ENCODE measurements at regions not wholly inside any gene's neighbourhood (a gene's known extent, or its start where the extent isn't known, plus 50 kb on each side); places are given as distances from the start of the nearest gene placed in this dataset.

DNA sequence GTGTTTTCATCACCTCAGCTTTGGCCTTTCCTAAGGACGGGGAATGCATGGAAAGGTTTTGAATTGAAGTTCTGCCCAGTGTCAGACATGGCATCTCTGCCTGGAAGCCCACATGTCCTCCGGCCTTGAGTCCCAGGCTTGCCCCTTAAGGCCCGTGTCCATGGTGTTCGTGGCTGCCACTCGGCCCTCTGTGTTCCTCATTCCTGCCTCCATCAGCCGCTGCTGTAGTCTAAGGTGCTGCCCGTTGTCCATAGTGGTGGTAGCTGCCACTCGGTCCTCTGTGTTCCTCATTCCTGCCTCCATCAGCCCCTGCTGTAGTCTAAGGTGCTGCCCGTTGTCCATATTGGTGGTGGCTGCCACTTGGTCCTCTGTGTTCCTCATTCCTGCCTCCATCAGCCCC is 180.7 kb upstream of the SHH start:
- no peak for DNase-seq (ENCODE audit: low spot score)
- Histone ChIP-seq H3K27ac (no peak overlapping the region), H3K4me3 (no peak overlapping the region), H3K9me3 (ENCODE audit: low read depth) (no peaks in the 10 kb centered on the region), H3K4me1 (ENCODE audit: insufficient read depth) (no peaks in the 10 kb centered on the region), H3K4me2 (no peak overlapping the region), H3K9me2 (replicated peaks; ENCODE audit: insufficient read depth) (no peaks in the 10 kb centered on the region), H3K79me2 (no peaks in the 10 kb centered on the region), H2AFZ (no peak overlapping the region), H4K20me1 (ENCODE audit: insufficient read depth, poor library complexity, severe bottlenecking) (no peaks in the 10 kb centered on the region), H3K36me3 (replicated peaks; ENCODE audit: insufficient read depth, low read depth) (no peaks in the 10 kb centered on the region), H3K27me3 (no peaks in the 10 kb centered on the region)
- TF ChIP-seq EZH2 (IDR thresholded peaks at IDR 0.05; ENCODE audit: borderline replicate concordance) (no peak), EZH2phosphoT487 (IDR thresholded peaks at IDR 0.05; ENCODE audit: low read depth, severe bottlenecking, unreplicated experiment) (no peak)
- TF ChIP-seq, protein P1, sequence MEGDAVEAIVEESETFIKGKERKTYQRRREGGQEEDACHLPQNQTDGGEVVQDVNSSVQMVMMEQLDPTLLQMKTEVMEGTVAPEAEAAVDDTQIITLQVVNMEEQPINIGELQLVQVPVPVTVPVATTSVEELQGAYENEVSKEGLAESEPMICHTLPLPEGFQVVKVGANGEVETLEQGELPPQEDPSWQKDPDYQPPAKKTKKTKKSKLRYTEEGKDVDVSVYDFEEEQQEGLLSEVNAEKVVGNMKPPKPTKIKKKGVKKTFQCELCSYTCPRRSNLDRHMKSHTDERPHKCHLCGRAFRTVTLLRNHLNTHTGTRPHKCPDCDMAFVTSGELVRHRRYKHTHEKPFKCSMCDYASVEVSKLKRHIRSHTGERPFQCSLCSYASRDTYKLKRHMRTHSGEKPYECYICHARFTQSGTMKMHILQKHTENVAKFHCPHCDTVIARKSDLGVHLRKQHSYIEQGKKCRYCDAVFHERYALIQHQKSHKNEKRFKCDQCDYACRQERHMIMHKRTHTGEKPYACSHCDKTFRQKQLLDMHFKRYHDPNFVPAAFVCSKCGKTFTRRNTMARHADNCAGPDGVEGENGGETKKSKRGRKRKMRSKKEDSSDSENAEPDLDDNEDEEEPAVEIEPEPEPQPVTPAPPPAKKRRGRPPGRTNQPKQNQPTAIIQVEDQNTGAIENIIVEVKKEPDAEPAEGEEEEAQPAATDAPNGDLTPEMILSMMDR (IDR thresholded peaks at IDR 0.05; ENCODE audit: poor library complexity), result no peak
- WGBS (ENCODE audit: low lambda C conversion rate, missing lambda C conversion rate), result 93% methylated on average over 9 of the region's 9 CpGs

DNA sequence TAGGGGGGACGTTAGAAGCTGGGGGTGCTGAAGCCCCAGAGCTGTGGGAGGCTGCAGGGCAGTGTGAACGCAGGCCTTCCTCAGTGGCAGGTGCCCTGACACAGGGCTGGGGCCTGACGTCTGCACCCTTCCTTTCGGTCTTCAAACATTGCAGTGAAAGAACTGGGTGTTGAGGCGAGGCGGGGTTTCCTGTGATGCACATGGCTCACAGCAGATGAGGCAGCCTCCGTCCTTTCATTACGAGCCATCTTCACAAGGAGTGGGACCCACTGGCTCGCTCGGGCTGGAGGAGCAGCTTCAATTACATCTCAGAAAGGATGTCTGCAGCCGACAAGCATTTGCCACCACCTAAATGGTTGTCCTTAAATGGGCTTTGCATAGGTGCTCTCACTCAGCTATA is 180.3 kb upstream of the SHH start:
- no peak overlapping the region for H3K27ac ChIP-seq
- H3K9me3 ChIP-seq (ENCODE audit: low read depth), result no peaks in the 10 kb centered on the region
- TF ChIP-seq EZH2 (IDR thresholded peaks at IDR 0.05; ENCODE audit: borderline replicate concordance) (no peak), EZH2phosphoT487 (IDR thresholded peaks at IDR 0.05; ENCODE audit: low read depth, severe bottlenecking, unreplicated experiment) (no peak)
- TF ChIP-seq, protein P1 (IDR thresholded peaks at IDR 0.05; ENCODE audit: poor library complexity), result no peak
- no peak overlapping the region for H3K4me2 ChIP-seq
- no peaks in the 10 kb centered on the region for H3K4me1 ChIP-seq (ENCODE audit: insufficient read depth)
- H2AFZ ChIP-seq, result no peak overlapping the region
- H3K79me2 ChIP-seq, result no peaks in the 10 kb centered on the region
- H4K20me1 ChIP-seq (ENCODE audit: insufficient read depth, poor library complexity, severe bottlenecking), result no peaks in the 10 kb centered on the region
- no peak overlapping the region for H3K4me3 ChIP-seq
- no peaks in the 10 kb centered on the region for H3K27me3 ChIP-seq
- WGBS (ENCODE audit: low lambda C conversion rate, missing lambda C conversion rate), result 91% methylated on average over 11 of the region's 11 CpGs
- H3K36me3 ChIP-seq (replicated peaks; ENCODE audit: insufficient read depth, low read depth), result no peaks in the 10 kb centered on the region
- DNase-seq (ENCODE audit: low spot score), result no peak
- no peaks in the 10 kb centered on the region for H3K9me2 ChIP-seq (replicated peaks; ENCODE audit: insufficient read depth)

DNA sequence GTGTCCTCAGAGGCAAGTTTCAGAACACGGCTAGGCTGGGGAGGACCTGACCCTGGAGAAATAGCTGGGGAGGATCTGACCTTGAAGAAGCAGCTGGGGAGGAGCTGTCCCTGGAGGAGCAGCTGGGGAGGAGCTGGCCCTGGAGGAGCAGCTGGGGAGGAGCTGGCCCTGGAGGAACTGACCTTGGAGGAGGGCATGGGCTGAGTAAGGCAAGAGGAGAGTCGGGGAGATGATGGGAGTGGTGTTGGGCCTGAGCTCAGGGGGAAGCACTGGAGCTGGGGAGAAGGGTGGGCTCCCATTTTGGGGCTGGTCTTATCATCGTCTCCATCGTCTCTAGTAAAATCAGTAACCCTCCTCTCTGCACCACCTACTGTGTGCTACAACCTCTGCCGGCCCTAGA is 179.8 kb upstream of the SHH start:
- H3K27ac ChIP-seq, result no peak overlapping the region
- DNase-seq (ENCODE audit: low spot score), result no peak
- no peak overlapping the region for H2AFZ ChIP-seq
- no peak overlapping the region for H3K4me2 ChIP-seq
- no peaks in the 10 kb centered on the region for H3K79me2 ChIP-seq
- no peaks in the 10 kb centered on the region for H3K4me1 ChIP-seq (ENCODE audit: insufficient read depth)
- no peaks in the 10 kb centered on the region for H4K20me1 ChIP-seq (ENCODE audit: insufficient read depth, poor library complexity, severe bottlenecking)
- no peaks in the 10 kb centered on the region for H3K27me3 ChIP-seq
- 91% methylated on average over 5 of the region's 5 CpGs for WGBS (ENCODE audit: low lambda C conversion rate, missing lambda C conversion rate)
- no peaks in the 10 kb centered on the region for H3K9me2 ChIP-seq (replicated peaks; ENCODE audit: insufficient read depth)
- TF ChIP-seq EZH2phosphoT487 (IDR thresholded peaks at IDR 0.05; ENCODE audit: low read depth, severe bottlenecking, unreplicated experiment) (no peak), EZH2 (IDR thresholded peaks at IDR 0.05; ENCODE audit: borderline replicate concordance) (no peak)
- TF ChIP-seq, protein P1 (IDR thresholded peaks at IDR 0.05; ENCODE audit: poor library complexity), result no peak
- no peak overlapping the region for H3K4me3 ChIP-seq
- H3K9me3 ChIP-seq (ENCODE audit: low read depth), result no peaks in the 10 kb centered on the region
- H3K36me3 ChIP-seq (replicated peaks; ENCODE audit: insufficient read depth, low read depth), result no peaks in the 10 kb centered on the region

DNA sequence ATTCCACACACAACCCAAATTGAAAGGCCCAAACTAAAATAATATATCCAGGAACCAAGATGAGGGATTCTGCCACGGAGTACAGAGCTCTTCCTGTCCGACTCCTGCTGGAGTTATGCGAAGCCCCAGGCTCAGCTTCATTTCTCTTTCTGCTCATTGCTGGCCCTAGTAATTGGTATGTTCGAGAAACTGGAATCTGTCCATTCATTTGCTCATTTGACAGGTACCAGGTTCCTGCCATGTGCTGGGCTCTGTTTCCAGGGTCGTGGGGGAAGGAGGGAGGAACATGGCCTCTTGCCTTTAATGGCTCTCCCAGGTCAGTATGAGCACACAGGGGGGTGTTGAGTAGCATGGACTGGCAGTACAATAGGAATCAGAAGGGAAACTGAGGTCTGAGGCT is 179.2 kb upstream of the SHH start:
- 76% methylated on average over 5 of the region's 5 CpGs for WGBS (ENCODE audit: low lambda C conversion rate, missing lambda C conversion rate)
- no peaks in the 10 kb centered on the region for H3K36me3 ChIP-seq (replicated peaks; ENCODE audit: insufficient read depth, low read depth)
- no peaks in the 10 kb centered on the region for H3K9me2 ChIP-seq (replicated peaks; ENCODE audit: insufficient read depth)
- no peaks in the 10 kb centered on the region for H3K27me3 ChIP-seq
- no peaks in the 10 kb centered on the region for H3K4me1 ChIP-seq (ENCODE audit: insufficient read depth)
- no peaks in the 10 kb centered on the region for H3K9me3 ChIP-seq (ENCODE audit: low read depth)
- no peaks in the 10 kb centered on the region for H3K79me2 ChIP-seq
- no peak overlapping the region for H3K4me2 ChIP-seq
- TF ChIP-seq EZH2phosphoT487 (IDR thresholded peaks at IDR 0.05; ENCODE audit: low read depth, severe bottlenecking, unreplicated experiment) (no peak), EZH2 (IDR thresholded peaks at IDR 0.05; ENCODE audit: borderline replicate concordance) (no peak)
- TF ChIP-seq, protein P1 (IDR thresholded peaks at IDR 0.05; ENCODE audit: poor library complexity), result no peak
- H4K20me1 ChIP-seq (ENCODE audit: insufficient read depth, poor library complexity, severe bottlenecking), result no peaks in the 10 kb centered on the region
- no peak overlapping the region for H2AFZ ChIP-seq
- no peak overlapping the region for H3K4me3 ChIP-seq
- H3K27ac ChIP-seq, result no peak overlapping the region
- no peak for DNase-seq (ENCODE audit: low spot score)

All from hepatocyte (in vitro differentiated cells).